ENCODE measurements at regions not wholly inside any gene's neighbourhood (a gene's known extent, or its start where the extent isn't known, plus 50 kb on each side); places are given as distances from the start of the nearest gene placed in this dataset.

DNA sequence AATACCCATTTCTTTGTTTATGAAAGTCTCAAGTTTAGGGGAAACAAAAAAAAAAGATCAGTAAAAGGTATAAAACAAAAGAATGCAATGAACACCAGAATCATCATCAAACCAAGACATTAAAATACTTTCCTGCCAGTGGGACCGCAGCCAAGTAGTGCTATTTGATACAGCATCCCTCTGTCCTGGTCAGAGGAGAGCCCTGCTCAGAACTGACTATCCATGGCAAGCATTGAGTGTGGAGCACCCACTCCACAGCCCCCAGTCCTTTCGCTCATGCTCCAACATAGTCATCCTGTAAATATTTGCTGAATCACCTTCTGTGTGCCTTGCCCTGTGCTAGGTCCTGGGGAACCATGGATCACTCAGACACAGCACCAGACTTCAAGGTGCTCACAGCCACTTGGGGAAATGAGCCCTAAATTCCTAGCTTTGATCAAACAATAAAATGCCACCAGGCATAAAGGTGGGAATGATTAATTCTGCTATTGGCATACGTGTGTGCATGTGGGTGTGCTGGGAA lies 213.6 kb upstream of the TBX20 start:
- ATAC-seq: no peak
- intact Hi-C loops (cut with DNase I, micrococcal nuclease): no loop called here
- no peak for DNase-seq

GRCh38 chr7:35465791-35466336 lies 212.0 kb upstream of the TBX20 start:
- intact Hi-C loops (cut with DNase I, micrococcal nuclease): no loop called here
- DNase-seq (no peak), ATAC-seq (no peak)

- intact Hi-C loops (cut with DNase I, micrococcal nuclease): no loop called here
- ATAC-seq: no peak
- DNase-seq: no peak
Measured at GRCh38 chr7:35463751-35464150, 209.9 kb upstream of the TBX20 start.

GRCh38 chr7:35463176-35463700 lies 209.3 kb upstream of the TBX20 start:
- intact Hi-C loops (cut with DNase I, micrococcal nuclease): no loop called here

GRCh38 chr7:35454575-35455385 lies 200.9 kb upstream of the TBX20 start:
- intact Hi-C loops (cut with DNase I, micrococcal nuclease): no loop called here
- no peak for DNase-seq
- ATAC-seq: no peak

More at GRCh38 chr7:35463176-35463700, 209.3 kb upstream of the TBX20 start:
- ATAC-seq: peak; percentile 44
- no peak for DNase-seq

DNA sequence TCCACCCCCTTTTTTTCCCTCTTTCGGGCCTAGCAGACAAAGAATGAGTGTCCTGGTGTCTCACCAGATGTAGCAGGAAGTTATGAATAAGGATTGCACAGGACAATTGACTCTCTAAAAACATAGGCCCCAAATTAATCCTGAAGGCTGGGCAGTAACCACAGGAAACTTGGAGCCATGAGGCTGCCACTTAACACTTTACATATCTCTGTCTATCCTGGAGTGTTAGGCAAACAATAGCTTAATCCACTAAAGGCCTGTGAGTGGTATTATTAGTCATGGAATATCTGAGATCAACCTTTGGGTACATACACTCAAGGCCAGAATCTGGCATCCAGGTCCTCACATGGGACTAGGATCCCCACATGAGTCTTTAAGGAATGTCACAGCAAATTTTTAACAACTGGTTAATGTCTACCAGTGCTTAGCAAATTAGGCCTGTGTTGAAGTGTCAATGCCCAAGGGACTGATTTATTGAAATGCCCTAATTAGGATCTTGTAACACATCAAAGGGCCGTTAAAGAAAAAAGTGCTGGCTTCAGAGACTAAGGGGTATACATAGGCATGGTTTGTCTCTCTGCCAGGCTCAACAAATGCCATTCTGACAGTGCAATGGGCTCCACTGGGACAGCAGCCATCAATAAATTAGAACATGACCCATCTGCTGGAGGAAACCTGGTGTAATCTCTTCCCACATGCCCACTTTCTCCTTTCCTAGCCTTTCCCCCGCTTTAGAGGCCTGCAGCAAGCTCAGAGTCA lies 196.7 kb upstream of the TBX20 start:
- intact Hi-C loops (cut with DNase I, micrococcal nuclease): no loop called here
- DNase-seq: no peak
- no peak for ATAC-seq

- no peak for ATAC-seq
- intact Hi-C loops (cut with DNase I, micrococcal nuclease): no loop called here
- DNase-seq: no peak
Measured at GRCh38 chr7:35448486-35448885, 194.6 kb upstream of the TBX20 start.

DNA sequence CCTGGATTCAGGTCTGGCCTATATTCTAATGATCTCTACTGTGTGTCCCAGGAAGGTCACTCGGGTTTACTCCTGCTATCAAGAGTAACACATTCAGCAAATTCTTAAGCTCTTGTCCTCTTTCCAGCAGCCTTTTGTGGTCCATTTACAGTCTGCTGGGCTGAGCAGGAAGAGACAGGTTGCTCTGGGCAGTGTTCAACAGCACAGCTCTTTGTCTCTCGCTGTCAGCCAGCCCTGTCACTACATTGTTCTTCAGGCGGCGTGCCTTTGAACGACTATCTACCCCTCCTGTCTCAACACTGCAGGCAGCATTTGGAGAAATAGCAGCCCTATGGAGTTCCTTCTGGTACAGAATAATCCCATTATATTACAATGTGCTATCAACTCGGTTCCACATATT lies 192.2 kb upstream of the TBX20 start:
- ATAC-seq (no peak), DNase-seq (no peak)
- intact Hi-C loops (cut with DNase I, micrococcal nuclease): no loop called here

DNA sequence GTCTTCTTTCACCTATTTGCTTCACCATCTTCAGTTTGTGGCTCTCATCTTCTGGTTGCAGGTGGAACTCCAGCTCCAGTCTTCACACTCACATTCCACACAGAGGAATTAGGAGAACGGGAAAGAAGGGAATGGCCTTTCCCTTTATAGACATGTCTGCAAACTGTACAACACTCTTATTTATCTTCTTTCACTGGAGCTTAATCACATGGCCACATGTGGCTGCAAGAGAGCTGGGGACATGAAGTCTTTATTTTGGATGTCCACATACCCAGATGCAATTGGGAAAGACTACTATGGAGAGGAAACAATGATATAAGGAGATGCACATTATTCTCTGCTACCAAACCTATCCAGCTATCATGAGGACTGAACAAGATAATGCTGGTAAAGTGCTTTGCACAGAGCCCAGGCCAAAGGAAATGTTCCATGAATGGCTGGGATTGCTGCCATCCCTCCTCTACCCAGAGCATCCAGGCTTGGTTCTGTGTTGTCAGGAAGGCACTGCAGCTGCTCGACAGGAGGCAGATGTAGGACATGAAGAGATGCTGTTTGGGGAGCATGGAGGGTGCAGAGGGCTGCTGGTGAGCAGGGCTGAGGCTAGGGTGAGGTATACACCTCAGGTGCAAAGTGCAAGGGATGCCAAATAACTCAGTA lies 183.8 kb upstream of the TBX20 start:
- DNase-seq (no peak), ATAC-seq (no peak)
- intact Hi-C loops (cut with DNase I, micrococcal nuclease): no loop called here

DNA sequence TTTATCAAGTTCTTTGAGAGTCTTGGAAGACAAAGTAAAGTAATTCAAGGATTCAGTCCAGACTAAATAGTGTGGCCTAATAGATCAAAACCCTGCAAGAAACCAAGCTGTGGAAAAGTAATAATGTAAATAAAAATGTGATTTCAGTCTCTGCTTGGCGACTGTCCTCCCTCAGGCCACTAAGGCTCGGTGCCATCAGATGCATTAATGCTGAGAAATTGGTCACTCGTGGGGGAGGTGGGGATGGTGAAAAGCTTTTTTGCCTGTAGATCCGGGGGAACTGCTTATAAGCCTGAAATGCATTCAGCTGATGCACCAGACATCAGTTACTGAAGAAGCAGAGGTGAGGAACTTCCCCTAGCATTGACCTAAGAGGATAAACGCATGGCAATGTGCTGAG lies 182.6 kb upstream of the TBX20 start:
- intact Hi-C loops (cut with DNase I, micrococcal nuclease): no loop called here
- DNase-seq (no peak), ATAC-seq (no peak)

DNA sequence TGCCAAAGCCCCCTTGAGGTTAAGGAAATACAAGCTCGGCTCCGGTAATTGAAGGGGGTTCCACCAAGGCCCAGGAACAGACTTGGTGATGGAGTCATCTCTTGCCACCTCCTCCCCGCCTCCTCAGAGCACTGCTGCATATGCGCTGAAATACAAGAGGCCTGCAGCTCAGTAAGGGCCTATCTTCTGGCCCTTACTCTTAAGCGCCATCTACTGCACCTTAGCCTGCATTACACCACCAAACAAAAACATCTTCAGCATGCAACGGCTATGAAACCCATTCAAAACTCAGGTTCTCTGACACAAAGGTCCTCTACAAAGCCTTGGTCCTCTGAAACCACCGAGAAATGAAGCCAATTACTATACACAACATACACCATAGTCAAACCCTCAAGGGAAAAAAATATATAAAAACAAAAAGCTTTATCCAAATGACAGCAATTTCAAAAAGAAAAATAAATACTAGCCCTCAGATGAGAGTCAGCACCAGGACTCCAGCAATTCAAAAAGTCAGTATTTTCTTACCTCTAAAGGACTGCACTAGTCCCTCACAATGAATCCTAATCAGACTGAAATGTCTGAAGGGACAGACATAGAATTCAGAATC lies 176.8 kb upstream of the TBX20 start:
- intact Hi-C loops (cut with DNase I, micrococcal nuclease): no loop called here
- DNase-seq (no peak), ATAC-seq (no peak)

DNA sequence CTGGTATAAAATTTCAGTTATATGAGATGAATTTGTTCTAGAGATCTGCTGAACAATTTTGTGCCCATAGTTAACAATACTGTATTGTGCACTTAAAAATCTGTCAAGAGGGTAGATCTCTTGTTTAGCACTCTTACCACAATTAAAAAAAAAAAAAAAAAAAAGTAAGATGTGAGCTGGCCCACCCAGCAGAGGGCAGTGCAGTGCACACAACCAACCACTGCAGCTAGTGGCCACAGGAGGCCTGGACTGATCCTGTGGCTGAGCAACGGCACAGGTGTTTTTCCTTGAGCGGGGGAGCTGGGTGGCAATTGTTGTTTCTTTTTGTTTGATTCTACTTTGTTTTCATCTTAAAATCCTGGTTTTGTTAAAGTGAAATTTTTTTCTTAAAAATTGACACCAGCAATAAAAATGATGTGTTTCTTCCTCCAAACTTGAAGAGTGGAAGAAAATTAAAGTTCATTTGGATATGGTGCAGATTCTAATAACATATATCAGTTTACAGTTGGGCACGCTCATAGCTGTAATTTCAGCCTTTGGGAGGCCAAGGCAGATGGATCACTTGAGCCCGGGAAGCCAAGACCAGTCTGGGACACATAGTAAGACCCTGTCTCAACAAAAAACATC lies 171.1 kb upstream of the TBX20 start:
- peak; percentile 75 for ATAC-seq
- DNase-seq: peak in 1 of 2 donors; percentile 63
- intact Hi-C loops (cut with DNase I, micrococcal nuclease): loop anchor here in 1 of 2 donors (10.0 kb wide), 1 partner anchor 200 kb away; no protein-coding TSS in a partner anchor

- intact Hi-C loops (cut with DNase I, micrococcal nuclease): loop anchor here in 1 of 2 donors (10.0 kb wide), 1 partner anchor 200 kb away; no protein-coding TSS in a partner anchor
- no peak for DNase-seq
- ATAC-seq: no peak
Measured at GRCh38 chr7:35424440-35424839, 170.5 kb upstream of the TBX20 start.

DNA sequence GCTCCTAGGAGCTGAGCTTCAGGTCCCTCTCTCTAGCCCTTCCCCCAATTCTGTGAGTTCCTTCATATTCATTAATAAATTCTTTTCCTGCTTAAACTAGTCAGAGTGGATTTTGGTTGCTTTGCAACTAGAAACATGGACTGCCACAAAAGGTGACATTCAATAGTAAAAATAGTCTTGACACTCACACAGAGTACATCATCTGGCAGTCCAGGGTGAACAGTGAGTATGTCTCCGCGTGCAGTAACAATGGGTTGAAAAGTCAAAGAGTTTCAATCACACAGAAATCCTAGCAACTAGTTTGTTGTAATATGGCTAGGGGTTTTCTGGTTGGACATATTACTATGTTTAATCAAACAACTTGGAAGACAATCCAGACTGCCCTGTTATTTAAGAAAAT lies 168.8 kb upstream of the TBX20 start:
- DNase-seq (no peak), ATAC-seq (no peak)
- intact Hi-C loops (cut with DNase I, micrococcal nuclease): loop anchor here in 1 of 2 donors (10.0 kb wide), 1 partner anchor 202 kb away; no protein-coding TSS in a partner anchor

DNA sequence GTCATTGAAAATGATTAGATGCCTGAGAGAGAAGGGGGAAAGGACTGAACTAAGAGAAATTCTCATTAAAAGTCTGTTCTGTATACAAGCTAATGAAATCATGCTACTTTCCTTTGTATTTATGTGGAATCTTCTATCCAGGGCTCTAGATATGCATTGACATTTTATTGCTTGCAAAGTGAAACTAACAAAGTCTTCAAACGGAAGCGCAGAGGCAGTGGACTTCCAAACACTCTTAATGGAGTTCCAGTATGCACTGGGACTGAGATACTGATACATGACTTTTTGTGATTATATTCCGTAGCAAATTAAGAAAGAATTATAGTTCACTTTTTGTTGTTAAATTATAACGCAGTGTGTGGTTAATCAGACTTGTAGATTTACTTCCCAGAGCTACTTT lies 166.8 kb upstream of the TBX20 start:
- intact Hi-C loops (cut with DNase I, micrococcal nuclease): loop anchor here in 1 of 2 donors (10.0 kb wide), 1 partner anchor 204 kb away; no protein-coding TSS in a partner anchor
- peak; percentile 60 for ATAC-seq
- no peak for DNase-seq

DNA sequence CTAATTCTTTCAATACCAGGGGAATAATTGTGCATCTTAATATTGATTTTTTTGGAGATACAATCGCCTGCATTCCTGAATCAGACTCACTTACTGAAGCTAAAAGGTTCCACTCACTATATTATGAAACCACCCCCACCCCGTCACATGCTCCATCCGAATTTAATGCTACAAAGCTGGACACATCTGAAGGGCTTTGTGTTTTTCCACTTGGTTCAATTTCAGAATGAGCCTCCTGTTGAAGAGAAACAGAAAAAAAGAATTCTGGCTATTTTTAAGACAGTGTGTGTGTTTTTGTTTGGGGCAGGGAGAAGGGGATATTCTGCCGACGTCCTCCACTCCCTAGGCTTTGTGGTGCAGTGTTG lies 165.5 kb upstream of the TBX20 start:
- intact Hi-C loops (cut with DNase I, micrococcal nuclease): no loop called here
- DNase-seq (no peak), ATAC-seq (no peak)

DNA sequence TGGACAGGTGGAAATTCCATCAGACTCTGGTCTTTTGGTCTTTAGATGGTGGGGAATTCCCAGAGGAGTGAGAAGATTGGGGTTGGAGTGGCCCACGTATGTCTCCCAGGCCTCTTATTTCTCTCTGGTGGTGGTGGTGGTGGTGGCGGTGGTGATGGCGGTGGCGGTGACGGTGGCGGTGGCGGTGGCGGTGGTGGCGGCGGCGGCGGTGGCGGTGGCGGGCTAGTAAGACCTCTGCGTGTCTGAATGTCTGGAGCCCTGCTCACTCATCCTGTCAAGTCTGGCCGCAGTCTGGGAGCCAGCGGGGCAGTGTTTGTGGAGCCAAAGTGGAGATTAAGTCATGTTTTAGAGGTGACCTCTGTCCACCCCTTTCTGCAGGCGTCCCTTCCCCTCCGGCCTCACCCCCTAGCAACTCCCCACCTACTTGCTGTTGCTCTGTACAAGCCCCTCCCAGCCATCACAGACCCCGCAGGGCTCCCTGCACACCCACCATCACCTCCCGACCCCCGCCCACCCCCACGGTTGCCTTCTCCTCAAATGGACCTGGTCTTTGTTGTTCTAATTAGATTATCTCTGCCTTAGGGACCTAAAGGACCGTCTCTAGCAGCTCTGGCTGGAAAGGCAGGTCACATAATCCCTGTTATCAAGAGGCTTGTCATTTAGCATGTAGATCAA lies 165.0 kb upstream of the TBX20 start:
- intact Hi-C loops (cut with DNase I, micrococcal nuclease): no loop called here
- no peak for ATAC-seq
- DNase-seq: no peak

GRCh38 chr7:35416568-35416967 lies 162.7 kb upstream of the TBX20 start:
- no peak for DNase-seq
- intact Hi-C loops (cut with DNase I, micrococcal nuclease): no loop called here
- no peak for ATAC-seq

Measured in left colon (tissue), 2 donors.